GM21515 (cell line): ENCODE measurements at regions not wholly inside any gene's neighbourhood (a gene's known extent, or its start where the extent isn't known, plus 50 kb on each side); places are given as distances from the start of the nearest gene placed in this dataset.

Source experiments
- ATAC-seq: cut with Tn5 transposase; IDR thresholded peaks from one replicate; pipeline ENCODE4 v1.9.1; 2021; ENCODE audit not compliant: unreplicated experiment

GRCh38 chr2:57894381-57894780, 152.2 kb upstream of the VRK2 start:
- no peak for ATAC-seq

GRCh38 chr2:57897920-57898319, 148.7 kb upstream of the VRK2 start:
- no peak for ATAC-seq

- no peak for ATAC-seq
Measured at GRCh38 chr2:57899898-57900297, 146.7 kb upstream of the VRK2 start.

GRCh38 chr2:57902578-57902977, 144.0 kb upstream of the VRK2 start:
- no peak for ATAC-seq

GRCh38 chr2:57906152-57906732, 140.4 kb upstream of the VRK2 start:
- ATAC-seq = peak; percentile 78

GRCh38 chr2:57907411-57907810, 139.2 kb upstream of the VRK2 start:
- ATAC-seq = no peak

- ATAC-seq = peak; percentile 74
Measured at GRCh38 chr2:57908736-57909161, 137.9 kb upstream of the VRK2 start.

- no peak for ATAC-seq
Measured at GRCh38 chr2:57918126-57918525, 128.5 kb upstream of the VRK2 start.

GRCh38 chr2:57920342-57920939, 126.2 kb upstream of the VRK2 start:
- no peak for ATAC-seq

- ATAC-seq = no peak
Measured at GRCh38 chr2:57934659-57935058, 111.9 kb upstream of the VRK2 start.

GRCh38 chr2:57936216-57936615, 110.4 kb upstream of the VRK2 start:
- ATAC-seq = no peak

GRCh38 chr2:57937456-57937855, 109.2 kb upstream of the VRK2 start:
- ATAC-seq = no peak

- ATAC-seq = no peak
Measured at GRCh38 chr2:57941816-57942215, 104.8 kb upstream of the VRK2 start.

GRCh38 chr2:57943315-57943714, 103.3 kb upstream of the VRK2 start:
- ATAC-seq = no peak

GRCh38 chr2:57947398-57947797, 99.2 kb upstream of the VRK2 start:
- ATAC-seq = no peak

- ATAC-seq = no peak
Measured at GRCh38 chr2:57954020-57954419, 92.6 kb upstream of the VRK2 start.

- no peak for ATAC-seq
Measured at GRCh38 chr2:57957238-57957637, 89.4 kb upstream of the VRK2 start.

GRCh38 chr2:57959390-57959789, 87.2 kb upstream of the VRK2 start:
- no peak for ATAC-seq

GRCh38 chr2:57962861-57963260, 83.7 kb upstream of the VRK2 start:
- ATAC-seq = no peak

- ATAC-seq = no peak
Measured at GRCh38 chr2:57965219-57965618, 81.4 kb upstream of the VRK2 start.

GRCh38 chr2:57965961-57966360, 80.6 kb upstream of the VRK2 start:
- ATAC-seq = no peak

- no peak for ATAC-seq
Measured at GRCh38 chr2:57973621-57974186, 72.9 kb upstream of the VRK2 start.

- ATAC-seq = no peak
Measured at GRCh38 chr2:57979158-57979557, 67.4 kb upstream of the VRK2 start.
